ENCODE measurements at regions not wholly inside any gene's neighbourhood (a gene's known extent, or its start where the extent isn't known, plus 50 kb on each side); places are given as distances from the start of the nearest gene placed in this dataset.

DNA sequence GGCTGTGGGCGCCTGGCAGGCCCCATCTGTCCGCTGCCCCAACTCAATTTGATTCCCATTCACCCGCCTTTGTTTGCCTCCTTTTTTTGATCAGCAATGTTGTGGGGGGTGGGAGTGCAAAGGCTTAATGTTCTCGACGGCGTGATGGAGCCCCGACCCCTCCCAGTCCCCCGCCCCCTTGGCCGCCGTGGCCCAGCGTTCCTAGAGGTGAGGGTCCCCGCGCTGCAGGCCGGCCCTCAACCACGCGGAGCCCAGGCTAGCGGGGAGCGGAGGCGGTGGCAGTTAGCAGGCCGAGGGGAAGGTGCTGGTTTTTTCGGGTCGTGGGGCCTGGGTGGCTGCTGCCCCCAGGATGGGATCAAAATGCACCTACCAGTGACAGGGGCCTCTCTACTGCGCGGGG is 274.7 kb upstream of the SKOR2 start:
- H3K27ac ChIP-seq, result no peak overlapping the region
- no peak for TF ChIP-seq ZFX (IDR thresholded peaks at IDR 0.05)
- TF ChIP-seq, protein P1, sequence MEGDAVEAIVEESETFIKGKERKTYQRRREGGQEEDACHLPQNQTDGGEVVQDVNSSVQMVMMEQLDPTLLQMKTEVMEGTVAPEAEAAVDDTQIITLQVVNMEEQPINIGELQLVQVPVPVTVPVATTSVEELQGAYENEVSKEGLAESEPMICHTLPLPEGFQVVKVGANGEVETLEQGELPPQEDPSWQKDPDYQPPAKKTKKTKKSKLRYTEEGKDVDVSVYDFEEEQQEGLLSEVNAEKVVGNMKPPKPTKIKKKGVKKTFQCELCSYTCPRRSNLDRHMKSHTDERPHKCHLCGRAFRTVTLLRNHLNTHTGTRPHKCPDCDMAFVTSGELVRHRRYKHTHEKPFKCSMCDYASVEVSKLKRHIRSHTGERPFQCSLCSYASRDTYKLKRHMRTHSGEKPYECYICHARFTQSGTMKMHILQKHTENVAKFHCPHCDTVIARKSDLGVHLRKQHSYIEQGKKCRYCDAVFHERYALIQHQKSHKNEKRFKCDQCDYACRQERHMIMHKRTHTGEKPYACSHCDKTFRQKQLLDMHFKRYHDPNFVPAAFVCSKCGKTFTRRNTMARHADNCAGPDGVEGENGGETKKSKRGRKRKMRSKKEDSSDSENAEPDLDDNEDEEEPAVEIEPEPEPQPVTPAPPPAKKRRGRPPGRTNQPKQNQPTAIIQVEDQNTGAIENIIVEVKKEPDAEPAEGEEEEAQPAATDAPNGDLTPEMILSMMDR (conservative IDR thresholded peaks at IDR 0.05), result no peak

DNA sequence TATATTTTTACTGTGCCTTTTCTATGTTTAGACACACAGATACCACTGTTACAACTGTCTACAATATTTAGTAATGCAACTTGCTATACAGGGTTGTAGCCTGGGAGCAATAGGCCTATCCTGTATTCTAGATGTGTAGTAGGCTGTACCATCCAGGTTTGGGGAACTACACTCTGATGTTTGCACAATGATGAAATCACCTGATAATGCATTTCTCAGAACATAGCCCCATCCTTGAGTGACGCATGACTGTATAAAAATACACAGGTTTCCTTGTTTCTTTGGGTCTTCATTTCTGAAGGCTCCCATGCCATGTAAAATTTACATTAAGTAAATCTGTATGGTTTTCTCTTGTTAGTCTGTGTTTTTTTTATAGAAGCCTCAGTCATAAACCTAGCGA is 270.9 kb upstream of the SKOR2 start:
- TF ChIP-seq ZFX (IDR thresholded peaks at IDR 0.05), result no peak
- TF ChIP-seq, protein P1 (conservative IDR thresholded peaks at IDR 0.05), result no peak

DNA sequence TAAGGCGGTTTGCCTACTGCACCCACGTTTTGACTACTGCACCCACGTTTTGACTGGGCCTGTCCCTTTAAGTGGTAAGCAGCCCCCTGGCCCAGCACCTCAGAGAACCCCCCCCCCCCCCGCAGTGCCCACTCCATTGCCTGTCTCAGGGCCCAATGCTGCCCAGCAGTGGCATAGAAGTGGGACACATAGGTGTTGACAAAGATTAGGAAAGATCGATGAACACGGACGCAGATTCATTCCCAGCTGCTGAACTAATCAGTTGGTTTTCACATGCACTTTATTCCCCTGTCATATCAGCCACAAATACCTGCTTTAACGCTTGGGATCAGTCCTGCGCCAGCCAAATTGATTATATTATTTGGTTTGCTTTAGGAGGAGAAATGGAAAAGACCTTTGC is 268.8 kb upstream of the SKOR2 start:
- H3K27ac ChIP-seq, result no peak overlapping the region
- TF ChIP-seq, protein P1 (conservative IDR thresholded peaks at IDR 0.05), result no peak
- no peak for TF ChIP-seq ZFX (IDR thresholded peaks at IDR 0.05)

More for the DNA sequence above, 270.9 kb upstream of the SKOR2 start:
- H3K27ac ChIP-seq, result no peak overlapping the region

DNA sequence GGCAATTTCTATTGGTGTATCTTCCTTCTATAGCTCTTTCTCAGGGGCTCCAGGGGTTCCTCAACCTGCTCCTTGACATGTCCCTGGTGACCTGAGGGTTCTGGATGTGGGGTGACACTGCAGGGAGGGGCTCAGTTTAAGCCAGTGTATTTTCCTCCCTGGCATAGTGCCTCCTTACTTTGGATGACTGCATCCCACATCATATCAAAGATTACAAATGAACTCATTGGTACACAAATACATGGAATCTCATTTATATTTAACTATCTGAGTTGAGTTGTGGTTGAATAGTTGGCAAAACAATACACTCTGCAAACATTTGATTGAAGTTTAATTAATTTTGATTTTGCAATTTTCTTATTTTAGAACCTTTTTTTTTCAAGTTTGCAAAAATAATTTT is 268.2 kb upstream of the SKOR2 start:
- no peak overlapping the region for H3K27ac ChIP-seq
- TF ChIP-seq, protein P1 (conservative IDR thresholded peaks at IDR 0.05), result no peak
- no peak for TF ChIP-seq ZFX (IDR thresholded peaks at IDR 0.05)

DNA sequence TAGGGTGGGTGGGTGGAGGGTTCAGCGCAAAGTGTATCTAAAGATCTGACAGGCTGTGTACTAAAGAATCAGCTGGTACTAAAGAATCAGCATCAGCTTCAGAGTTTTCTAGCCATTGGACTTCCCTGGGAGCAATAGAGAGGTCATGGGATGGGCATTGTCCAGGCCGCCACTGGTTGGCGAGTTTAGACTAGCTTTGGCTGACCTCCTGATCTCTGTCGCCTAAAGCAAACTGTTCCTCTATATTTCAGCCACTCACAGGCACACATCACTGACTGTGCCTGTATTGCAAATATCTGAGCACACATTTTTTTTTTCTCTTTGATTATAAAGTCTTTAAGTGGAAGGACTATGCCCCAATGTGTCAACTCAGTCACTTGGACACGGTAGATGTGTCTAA is 267.8 kb upstream of the SKOR2 start:
- no peak for TF ChIP-seq ZFX (IDR thresholded peaks at IDR 0.05)
- TF ChIP-seq, protein P1 (conservative IDR thresholded peaks at IDR 0.05), result no peak
- H3K27ac ChIP-seq, result no peak overlapping the region

DNA sequence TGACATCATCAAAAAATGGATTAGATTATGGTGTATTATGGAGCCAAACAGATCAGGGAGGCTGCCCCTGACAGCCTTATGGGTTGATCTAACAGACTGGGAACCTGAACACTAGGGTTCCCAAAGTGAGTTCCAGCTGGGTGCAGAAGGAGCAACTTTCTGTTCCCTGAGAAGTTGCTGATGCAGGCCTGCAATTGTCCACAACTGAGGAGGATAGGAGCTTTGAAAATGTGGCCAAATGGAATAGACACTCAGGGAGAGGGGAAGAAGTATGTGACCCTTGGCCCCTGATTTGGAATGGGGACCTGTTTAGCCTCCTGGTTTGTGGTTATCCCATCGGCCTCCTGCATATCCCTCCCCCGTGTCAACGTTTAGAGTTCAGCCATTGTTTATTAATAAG is 262.2 kb upstream of the SKOR2 start:
- H3K27ac ChIP-seq, result no peak overlapping the region
- TF ChIP-seq, protein P1 (conservative IDR thresholded peaks at IDR 0.05), result no peak
- no peak for TF ChIP-seq ZFX (IDR thresholded peaks at IDR 0.05)

DNA sequence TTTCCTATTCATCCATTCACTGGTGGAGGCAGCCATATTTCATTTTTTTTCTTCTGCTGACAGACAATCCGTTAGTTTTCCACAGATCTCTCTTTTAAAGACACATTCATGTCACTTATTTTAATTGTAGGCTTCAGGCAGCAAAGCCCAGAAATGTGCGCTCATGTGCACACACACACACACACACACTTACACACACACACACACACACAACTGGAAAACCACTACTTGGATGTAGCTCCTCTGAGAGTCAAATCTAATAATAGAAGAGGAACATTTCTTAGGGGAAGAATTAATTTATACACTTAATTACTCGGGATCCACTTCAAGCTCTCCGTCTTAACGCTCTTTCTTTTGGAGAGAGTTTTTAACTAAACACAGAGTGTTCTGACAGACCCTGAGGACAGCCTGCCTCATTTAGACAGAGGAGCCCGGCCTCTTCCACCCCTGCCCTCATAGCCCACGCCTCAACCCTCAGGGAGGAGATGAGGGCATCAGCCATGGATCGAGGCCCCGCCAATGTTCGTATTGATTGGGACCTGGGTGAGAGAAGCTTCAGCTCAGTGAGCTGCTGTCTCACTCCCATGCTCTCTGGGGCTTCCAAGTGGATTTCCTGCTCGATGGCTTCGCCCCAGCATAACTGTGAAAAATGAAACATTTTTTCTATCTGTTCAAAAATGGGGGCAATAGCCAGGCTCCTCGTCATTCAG is 261.4 kb upstream of the SKOR2 start:
- TF ChIP-seq ZFX (IDR thresholded peaks at IDR 0.05), result no peak
- TF ChIP-seq, protein P1 (conservative IDR thresholded peaks at IDR 0.05), result no peak
- H3K27ac ChIP-seq, result no peak overlapping the region
